Tongue (tissue), 1 donor: ENCODE measurements at regions not wholly inside any gene's neighbourhood (a gene's known extent, or its start where the extent isn't known, plus 50 kb on each side); places are given as distances from the start of the nearest gene placed in this dataset.
A peak's percentile ranks its signal among the peaks of the same experiment; 100 is the strongest.

Experiments
- DNase-seq: peaks from one replicate; pipeline ENCODE4 v3.0.0-alpha.2; 2015

DNA sequence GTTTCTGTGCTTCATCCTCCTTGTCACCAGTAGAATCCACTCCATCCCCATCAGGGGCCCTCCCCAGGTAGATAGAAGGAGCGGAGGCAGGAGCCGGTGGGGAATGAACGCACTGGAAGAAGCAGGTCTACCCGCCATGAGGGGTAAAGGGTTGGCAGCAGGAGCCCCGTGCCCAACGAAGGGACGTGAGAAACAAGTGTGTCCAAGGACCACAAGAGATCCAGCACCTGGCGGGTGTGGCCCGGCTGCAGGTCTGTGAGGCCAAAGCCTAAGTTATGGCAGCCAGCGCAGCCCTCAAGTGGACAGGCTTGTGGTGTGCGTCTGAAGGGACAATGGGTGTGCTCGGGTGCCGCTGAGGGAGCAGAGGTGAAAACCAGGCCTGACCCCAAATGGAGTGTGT lies 94.3 kb downstream of the IRX2 start:
- no peak for DNase-seq

DNA sequence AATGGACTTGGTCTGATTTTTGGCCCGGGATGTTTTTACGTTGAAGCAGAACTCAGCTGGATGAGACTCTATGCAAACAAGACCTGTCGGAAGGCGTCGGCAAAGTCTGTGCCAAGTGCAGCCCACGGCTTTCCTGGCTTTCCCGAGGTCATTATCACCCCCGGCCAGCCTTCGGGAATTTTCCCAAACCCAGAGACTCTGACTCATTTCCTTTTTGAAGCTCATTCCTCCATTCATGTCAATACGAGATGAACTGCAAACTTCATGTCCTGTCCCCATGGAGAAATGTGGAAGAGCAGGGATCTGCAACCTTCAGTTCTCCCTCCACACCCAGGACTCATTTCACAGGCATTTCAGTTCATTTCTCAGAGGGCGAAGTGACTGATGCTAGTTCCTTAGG lies 95.3 kb downstream of the IRX2 start:
- DNase-seq = no peak

DNA sequence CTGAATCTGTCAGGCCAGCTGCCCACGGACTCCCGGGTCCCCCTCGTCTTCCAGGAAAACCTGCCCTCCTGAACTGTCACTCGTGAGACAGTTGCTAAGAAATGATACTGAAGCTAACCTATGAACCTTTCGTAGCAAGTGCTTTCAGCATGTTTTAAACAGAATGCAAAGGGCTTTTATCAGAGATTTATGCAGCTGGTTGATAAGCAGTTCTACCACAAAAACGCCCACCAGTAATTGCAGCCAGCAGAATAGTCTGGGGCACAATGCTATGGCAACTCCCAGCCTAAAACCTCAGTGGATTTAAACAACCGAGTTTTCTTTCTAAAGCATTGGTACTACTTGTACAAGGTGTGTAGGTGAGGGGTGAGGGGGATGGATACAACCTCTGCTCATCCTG lies 97.5 kb downstream of the IRX2 start:
- no peak for DNase-seq

DNA sequence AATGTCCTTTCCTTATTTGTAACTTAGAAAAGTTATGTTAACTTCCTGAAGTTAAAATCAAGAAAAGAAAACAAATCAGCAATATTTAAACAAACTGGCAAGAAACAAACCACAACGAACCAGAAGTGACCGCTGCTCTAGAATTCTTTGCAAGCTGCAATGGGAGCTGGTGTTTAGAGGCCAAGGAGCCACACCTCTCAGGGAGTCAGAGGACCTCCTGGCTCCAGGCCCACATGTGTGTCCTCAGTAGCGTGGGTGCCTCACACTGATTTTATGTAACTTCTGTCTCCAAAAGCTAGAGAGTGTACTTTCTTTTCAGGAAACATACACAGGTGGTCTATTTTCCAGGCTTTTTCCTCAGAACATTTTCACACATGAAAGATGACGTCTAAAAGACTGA lies 100.4 kb downstream of the IRX2 start:
- no peak for DNase-seq

DNA sequence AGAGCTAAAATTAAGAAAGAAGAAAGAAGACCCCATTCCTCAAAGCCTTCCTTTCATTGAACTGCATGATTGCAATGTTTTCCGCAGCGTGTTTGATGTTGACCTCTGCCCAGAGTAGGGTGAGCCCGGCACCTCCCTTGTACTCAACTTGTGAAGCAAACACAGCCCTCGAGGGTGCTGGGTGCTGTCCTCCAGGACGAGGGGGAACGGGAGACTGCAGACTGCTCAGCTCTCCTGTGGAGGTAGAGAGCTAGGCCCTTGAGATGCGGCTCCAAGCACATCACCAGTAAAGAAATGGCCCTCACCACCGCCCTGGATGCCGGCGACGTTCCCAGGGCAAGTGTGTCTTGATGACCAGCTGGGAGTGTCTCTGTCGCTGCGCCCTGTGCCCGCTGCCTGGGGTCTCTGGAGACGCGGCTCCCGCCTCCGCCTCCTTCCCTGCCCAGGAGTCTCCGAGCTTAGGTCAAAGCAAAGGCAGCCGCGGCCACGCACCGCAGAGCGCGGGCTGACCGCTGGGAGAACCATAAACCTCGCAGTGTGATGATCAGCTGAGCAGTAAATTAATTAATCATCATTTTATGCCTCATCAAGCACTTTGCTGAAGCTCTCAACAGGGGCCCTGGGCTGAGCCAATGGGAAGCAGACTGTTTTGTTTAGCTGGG lies 108.7 kb downstream of the IRX2 start:
- no peak for DNase-seq

DNA sequence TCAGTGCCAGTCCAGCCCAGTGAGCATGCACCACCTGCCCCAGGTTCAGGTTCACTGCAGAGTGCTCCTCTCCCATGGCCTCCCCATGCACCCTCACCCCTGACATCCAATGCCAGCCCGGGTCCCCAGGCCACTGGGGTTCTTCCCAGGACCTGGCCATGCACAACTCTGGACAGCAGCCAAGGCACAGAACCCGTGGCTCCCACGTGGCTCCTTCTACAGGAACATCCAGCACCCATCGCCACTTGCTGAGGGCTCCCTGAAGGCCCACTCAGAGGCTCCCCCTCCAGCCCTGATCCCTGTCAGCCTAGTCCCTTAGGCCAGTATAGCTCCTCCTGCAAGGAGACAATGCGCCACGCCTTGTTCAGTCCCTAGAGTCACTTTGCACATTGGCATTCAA lies 110.8 kb downstream of the IRX2 start:
- DNase-seq = no peak

DNA sequence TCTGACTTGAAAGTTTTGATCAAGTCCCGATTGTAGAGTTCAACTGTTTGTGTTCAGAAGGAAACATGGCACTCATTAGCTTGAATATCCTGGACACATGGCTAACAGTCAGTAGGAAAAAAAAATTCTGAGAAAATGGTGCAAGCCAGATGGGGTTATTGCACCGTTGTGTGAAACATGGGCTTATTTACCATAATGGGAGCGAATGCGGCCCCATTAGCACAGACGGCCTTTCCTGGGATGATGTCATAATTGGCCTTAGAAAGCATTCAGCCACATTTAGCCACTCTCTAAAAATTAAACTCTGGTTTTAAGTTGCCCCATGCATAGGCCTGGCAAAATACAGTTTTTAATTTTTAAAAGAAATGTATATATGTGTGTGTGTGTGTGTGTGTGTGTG lies 112.1 kb downstream of the IRX2 start:
- peak; percentile 18 for DNase-seq

DNA sequence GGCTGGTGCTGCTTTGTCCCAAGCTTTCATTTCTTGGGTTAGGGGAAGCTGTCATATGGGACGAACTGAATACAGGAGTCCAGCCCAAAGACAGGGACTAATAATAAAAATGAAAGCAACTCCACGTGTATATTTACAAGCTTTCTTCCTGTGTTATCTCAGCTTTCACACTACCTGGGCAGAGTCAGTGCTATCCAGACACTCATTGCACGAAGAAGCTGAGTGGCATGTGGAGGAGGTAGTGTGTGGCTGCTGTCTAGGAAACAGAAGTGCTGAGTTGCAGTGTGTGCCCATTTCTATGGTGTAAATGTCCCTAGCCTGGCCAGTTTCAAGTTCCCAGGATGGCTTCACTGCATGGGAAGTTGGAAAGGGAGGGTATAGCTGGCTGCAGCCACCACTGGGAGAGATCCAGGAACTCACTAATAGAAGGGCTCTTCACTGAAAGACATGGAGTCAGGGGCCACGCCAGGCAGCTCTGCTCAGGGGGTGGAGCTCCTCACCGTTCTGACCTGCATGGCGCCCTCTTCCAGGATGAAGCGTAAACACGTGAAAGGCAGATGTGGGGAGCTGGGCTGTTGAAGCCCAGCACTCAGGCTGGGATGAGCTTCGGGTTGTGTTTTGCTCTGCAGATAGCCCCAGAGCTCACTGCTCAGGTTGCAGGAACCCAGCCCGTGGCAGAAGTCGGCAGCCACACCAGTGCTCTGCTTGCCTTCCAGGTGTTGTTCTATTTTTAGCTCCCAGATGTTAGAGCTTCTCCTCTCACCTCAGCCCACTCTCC lies 116.9 kb downstream of the IRX2 start:
- no peak for DNase-seq

DNA sequence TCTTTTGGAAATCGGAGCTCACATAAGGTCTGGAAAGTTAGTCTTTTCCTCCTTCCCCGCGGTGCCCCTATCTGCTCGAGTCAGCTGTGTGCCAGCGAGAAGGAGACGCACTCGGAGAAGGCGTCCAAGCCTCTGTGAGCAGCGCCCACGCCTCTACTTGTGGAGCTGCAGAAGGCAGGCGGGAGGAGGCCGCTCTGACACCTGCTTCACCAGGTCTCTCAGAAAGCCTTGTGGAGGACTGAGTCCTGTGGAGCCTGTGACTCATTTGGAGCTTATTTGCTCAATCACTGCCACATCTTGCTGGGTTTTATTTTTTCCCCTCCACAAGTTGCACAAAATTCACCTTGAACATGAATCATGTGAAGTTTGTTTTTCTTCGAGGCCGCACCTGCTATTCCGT lies 117.5 kb downstream of the IRX2 start:
- no peak for DNase-seq

DNA sequence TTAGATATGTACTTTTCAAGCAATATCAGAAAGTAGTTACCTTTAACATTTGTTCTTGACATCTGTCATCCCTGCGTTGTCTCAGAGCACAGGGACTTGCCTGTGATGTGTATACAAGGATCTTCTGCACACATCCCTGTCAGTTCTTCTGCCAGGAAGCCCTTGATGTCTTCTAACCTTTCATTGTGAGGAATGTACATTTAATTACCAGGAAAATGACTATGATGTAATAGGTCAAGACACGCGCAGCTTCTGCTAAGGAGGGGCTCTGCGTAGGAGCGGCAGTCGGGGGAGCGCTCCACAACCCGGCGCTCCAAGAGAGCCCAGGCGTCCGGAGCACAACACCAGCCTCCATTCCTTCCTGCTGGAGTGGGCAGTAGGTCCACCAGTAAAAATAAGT lies 119.7 kb downstream of the IRX2 start:
- no peak for DNase-seq

DNA sequence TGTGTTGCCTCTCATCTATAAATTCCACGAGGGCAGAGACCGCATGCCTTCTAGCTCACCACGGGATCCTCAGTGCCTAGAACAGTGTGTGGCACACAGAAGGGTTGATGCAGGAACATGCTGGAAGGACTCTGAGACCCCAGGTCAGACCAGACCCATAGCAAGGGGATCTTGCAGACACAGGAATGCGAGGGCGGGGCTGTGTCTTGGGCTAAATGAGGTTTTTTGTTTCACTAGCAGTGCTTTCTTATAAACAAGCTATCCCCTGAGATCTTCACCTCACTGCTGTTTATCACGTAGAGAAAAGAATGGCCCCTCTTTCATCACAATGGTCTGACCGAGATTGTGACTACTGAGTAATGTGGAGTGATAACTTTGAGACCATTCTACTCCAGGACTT lies 122.4 kb downstream of the IRX2 start:
- DNase-seq = no peak

DNA sequence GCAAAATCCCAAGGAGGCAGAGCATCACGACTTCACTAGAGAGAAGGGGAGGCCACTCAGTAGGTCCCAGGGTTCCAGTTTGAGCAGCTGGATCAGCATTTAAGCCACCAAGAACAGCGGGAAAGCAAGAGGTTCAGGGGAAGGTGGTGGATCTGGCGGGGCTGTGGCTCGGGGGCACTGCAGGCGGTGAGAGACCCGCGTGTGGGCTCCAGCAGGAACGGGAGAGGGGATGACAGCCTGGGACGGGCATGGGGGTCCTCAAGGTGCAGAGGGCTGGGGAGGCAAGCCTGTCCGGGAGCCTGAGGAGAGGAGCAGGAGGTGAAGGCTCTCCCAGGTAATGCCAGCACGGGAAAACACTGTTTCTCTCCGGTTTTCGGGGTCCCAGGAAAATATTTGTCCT lies 123.6 kb downstream of the IRX2 start:
- DNase-seq = no peak

DNA sequence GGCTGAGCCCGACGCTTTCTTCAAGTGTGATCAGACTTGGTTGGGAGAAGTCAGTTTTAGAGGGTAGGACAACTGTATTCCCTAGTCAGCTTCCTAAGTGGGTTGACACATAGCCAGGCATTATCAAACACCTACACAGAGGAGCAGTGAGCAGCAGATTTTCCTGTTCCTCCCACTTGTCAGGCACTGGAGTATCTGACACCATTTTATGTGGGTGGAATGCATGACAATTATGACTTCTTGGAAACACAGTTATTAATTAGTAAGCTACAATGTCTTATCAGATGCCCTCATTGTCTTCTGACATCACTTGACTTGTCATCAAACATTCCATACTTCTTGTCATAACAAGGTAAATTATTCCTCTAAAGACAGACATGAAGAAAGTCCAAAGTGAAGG lies 124.9 kb downstream of the IRX2 start:
- no peak for DNase-seq

DNA sequence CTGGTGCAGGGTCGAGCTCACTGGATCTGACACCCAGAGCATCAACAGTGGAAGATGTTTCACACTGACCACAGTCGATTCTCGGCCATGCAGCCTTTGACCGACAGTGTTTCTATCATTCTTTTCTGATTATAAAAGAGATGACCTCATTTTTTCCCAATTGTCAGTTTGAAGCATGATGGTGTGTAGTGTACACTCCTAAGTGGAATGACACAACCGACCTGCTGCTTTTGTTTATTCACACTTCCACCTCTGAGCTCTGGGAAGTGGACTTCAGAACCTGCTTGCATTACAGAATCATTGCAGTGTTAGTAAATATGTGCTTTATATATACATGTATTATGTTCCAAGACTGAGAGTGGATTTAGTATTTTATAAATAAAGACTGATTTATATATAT lies 128.6 kb downstream of the IRX2 start:
- DNase-seq = no peak

DNA sequence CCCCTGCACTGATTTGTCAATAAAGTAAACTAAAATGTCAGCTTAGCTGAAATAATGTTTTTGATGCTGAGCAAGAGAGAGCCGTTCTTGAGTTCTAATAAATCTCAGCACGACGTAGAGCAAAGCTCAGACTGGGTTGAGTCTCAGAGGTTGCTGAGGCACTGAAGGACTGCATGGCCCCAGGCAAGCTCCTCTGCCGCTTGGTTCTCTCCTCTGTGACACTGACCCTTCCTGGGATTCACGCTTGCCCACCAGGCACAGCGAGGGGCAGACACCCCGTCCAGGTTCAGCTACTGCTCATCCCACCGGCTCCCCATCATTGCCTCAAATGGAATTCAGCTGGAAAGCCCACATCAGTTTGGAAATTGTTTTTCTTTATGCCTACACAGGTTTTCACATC lies 129.8 kb downstream of the IRX2 start:
- DNase-seq = no peak

DNA sequence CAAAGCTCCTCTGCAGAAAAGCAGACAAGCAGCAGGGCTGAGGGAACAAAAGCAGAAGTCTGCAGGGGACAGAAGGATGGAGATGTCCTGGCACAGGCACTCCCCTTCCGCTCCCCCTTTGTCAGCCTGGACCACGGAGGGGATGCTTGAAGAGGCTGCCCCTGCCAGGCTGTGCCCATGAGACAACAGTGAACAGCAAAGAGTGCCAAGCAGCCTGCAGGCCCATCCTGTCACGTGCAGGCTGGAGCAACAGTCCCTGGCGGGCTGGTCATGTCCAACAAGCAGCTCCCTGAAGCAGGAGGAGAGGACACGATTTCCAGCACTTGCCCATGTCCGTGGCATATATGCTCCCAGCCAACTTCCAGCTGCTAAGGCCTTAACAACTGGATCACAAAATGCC lies 132.3 kb downstream of the IRX2 start:
- no peak for DNase-seq

DNA sequence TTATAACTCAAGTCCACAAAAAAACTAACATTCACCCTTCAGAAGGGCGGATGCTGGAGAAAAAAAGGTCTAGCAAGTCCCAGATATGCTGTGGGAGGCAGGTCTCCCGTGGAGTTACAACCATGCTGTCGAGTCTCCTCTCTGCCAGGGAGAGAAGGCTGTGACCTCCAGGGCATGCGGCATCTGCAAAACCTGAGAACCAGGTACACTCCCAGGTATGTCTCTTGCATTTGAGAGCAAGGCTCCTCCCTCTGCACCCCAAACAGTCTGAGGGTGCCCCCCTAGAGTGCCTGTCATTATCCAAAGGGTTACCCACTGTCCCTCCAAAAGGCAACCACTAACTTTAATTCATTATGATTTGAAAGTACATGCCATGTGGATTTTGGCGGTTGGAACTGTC lies 134.0 kb downstream of the IRX2 start:
- no peak for DNase-seq

DNA sequence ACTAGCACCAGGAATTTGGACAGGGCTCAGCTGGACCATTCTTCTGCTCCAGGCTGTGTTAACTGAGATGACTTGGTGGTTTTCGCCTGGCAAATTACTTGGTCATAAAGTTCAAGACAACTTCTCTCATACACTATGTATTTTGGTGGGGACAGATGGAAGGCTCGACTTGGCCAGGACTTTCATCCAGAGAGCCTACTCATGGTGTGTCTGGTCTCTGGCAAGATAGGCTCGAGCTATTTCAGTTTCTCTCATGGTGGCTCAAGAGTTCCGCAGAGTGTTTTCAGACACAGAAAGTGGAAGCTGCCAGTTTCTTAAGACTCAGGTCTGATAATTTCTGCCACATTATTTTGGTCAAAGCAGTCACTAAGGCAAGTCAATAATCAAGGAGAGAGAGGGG lies 135.6 kb downstream of the IRX2 start:
- DNase-seq = no peak

DNA sequence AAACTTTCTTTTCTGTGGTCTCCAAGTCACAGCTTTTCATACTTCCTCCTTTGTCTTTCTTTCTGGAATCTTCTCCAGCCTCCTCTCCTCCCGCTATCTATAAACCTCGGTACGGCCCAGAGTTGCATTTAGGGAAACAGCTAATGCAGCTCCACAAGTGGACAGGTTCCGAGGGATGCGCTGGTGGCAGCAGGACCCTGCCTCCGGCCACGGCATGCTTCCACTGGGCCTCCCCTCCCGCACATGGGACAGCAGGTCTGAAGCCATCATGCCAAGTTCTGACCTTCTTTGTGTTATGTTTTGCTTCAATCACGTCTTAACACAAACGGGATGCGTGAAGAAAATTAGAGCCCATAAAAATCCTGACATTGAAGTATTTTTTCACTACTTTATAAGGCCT lies 136.9 kb downstream of the IRX2 start:
- no peak for DNase-seq

DNA sequence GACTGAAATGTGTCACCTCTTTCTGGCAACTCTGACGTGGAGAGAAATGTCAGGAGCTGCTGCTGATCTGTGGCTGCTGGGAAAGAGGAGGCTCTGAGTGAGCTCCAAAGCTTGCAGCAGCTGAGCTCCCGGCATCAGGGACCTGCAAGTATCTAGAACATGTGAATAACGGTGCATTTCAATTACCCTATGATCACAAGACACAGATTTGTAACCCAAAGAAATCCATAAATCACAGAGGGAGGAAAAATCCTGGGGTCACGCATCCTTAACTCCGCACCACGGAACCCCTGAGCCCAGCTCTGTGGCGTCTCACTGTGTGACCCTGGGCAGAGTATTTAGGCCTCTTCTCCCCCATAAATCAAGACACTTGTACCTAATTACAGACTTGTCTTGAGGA lies 139.8 kb downstream of the IRX2 start:
- no peak for DNase-seq

DNA sequence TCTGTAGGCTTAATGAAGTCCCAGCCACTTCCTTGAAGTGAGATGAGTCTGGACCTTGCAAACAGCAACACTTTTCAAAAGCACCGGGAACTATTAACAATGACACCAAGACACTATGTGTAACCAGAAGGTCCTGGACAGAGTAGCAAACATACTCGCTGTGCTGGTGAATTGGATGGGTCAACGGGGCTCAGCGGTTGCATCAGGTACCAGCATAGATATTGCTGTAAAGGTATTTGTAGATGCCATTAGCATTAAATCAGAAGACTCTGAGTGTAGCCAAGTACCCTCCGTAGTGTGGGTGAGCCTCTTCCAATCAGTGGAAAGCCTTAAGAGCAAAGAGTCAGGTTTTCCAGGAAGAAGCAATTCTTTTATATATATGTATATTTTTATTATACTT lies 140.5 kb downstream of the IRX2 start:
- no peak for DNase-seq

DNA sequence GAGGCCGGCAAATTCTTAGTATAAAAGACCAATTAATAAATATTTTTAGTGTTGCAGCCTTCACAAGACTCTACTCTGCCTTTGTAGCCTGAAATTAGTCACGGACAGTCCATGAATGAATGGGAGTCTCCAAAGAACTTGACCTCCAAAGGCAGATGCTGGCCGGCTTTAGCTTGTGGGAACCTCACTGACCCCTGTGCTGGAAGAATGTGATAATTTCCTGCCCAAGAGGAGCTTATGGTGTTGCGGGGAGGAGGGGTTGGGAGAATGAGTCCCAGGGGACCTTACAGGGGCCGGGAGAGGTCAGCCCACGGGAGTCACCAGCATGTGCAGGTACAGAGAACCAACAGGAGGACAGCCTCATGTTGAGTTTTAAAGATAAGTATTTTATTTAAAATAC lies 143.1 kb downstream of the IRX2 start:
- DNase-seq = no peak

DNA sequence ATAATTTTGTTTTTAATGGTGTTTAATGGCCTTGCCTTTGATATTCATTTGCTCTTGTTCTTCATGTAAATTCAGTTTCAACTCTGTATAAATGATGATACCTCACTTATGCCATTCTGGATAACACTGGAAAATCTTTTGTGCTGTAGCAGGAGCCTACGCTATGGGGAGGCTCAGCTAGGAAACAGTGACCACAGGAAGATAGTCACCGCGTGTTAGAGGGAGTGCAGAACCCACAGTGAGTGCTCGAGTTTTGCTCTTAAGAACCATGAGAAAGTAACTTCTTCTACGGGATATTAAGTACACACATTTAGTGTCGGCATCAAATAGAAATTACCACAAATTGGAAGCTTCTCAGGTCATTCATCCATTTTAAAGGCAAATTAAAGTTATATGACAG lies 143.9 kb downstream of the IRX2 start:
- DNase-seq = no peak

DNA sequence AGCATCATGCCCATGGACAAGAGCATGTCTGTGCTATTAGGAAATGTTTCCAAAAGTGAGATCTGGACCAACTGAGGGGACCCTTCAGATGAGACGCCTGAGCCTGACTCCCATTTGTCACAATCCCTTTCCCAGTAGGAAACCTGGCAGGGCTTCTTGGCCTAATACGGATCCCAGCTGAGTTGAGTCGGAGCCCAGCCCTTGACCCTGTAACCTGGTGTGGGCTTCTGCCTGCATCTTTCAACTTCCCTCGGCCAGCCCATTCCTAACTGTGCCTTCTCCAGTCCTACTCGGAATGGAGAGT lies 148.3 kb downstream of the IRX2 start:
- DNase-seq = no peak
